Epithelial cell of esophagus (primary cell): ENCODE measurements at regions not wholly inside any gene's neighbourhood (a gene's known extent, or its start where the extent isn't known, plus 50 kb on each side); places are given as distances from the start of the nearest gene placed in this dataset.
A peak's percentile ranks its signal among the peaks of the same experiment; 100 is the strongest.

ENCODE experiments used
- DNase-seq: peaks from one replicate; pipeline ENCODE4 v3.0.0; 2010; ENCODE audit warnings: low read depth
- H3K4me3 ChIP-seq: 2 replicates; pipeline ENCODE4 v1.5.1; 2011; ENCODE audit warnings: mild to moderate bottlenecking, low read length, control low read depth
- TF ChIP-seq, protein P1 (sequence below): IDR thresholded peaks from 2 replicates; pipeline ENCODE4 v1.5.1; 2011; ENCODE audit warnings: low read depth, mild to moderate bottlenecking, low read length, control low read depth, inconsistent platforms; ENCODE audit not compliant: insufficient read depth; ENCODE audit errors: missing control alignments

DNA sequence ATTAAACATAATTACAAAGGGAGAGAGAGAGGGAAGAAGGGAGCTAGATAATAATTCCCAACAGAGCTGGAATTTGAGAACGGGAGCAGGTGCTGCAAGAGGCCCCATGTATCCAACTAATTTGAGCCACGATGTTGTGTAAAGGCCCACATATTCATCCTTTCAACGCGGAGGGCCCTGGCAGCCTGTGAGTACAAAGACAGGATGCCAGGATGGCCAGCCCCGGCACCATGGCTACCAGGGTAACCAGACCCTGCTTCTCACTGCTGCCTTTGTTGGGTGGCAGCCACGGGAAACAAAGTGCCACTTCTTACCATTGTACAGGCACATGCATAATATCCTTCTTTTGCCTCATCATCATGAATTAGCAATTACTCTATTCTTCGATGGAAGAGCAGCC is 492.0 kb upstream of the NRSN1 start:
- TF ChIP-seq, protein P1, sequence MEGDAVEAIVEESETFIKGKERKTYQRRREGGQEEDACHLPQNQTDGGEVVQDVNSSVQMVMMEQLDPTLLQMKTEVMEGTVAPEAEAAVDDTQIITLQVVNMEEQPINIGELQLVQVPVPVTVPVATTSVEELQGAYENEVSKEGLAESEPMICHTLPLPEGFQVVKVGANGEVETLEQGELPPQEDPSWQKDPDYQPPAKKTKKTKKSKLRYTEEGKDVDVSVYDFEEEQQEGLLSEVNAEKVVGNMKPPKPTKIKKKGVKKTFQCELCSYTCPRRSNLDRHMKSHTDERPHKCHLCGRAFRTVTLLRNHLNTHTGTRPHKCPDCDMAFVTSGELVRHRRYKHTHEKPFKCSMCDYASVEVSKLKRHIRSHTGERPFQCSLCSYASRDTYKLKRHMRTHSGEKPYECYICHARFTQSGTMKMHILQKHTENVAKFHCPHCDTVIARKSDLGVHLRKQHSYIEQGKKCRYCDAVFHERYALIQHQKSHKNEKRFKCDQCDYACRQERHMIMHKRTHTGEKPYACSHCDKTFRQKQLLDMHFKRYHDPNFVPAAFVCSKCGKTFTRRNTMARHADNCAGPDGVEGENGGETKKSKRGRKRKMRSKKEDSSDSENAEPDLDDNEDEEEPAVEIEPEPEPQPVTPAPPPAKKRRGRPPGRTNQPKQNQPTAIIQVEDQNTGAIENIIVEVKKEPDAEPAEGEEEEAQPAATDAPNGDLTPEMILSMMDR, result no peak
- DNase-seq, result no peak
- no peak overlapping the region for H3K4me3 ChIP-seq

DNA sequence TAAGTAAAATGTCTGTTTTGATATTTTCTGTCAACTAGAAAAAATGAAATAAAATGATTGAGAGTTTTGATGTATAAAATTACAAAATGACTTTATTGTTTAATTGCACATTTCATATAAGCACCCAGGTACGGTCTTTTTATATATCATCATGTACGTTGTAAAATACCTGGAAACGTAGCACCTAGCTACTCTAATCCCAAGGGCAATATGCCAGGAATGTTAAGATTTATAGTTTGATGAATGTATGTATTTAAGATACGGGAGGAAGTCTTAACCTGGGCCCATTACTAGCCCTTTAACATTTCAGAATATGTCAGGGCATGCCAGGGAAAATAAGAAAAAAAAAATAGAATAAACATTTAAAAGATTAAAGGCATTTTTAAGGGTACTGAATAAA is 490.9 kb upstream of the NRSN1 start:
- H3K4me3 ChIP-seq, result no peak overlapping the region
- no peak for DNase-seq
- TF ChIP-seq, protein P1, result no peak

DNA sequence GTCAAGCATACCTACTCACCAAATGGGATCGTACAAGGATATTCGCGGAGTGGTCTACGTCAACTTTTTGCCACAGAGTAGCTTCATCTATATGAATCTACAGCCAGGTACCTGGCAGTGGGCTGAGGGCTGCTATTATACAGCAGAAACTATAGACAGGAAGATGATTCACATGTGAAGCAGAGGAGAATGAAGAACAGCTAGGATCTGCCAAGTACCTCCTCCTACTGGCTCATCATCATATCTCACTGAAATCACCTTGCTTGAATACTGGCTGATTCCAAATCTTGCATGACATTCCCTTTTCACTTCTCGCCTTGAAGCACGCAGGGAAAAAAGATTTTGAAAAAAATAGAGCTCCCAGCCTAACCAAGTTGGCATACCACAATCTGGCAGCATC is 488.7 kb upstream of the NRSN1 start:
- H3K4me3 ChIP-seq, result no peak overlapping the region
- peak; percentile 63 for DNase-seq
- TF ChIP-seq, protein P1, result peak; percentile 36

DNA sequence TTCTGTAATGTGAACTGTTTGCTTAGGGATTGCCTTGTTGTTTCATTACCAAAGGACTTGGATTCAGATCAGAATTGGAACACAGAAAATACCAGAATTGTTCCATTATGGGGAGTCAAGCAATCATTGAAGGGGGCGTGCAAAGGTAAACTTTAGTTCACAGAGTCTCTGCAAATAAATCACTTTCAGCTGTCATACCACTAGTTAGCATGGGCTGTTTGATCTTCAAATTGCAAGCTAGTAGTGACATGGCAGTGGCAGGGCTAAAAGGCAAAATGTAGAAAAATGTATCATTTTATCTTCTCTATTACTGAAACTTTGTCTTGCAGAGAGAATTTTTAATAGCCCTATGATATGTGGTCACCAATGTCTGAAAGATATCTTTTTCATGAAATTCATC is 483.2 kb upstream of the NRSN1 start:
- no peak for DNase-seq
- no peak overlapping the region for H3K4me3 ChIP-seq
- TF ChIP-seq, protein P1, result no peak

DNA sequence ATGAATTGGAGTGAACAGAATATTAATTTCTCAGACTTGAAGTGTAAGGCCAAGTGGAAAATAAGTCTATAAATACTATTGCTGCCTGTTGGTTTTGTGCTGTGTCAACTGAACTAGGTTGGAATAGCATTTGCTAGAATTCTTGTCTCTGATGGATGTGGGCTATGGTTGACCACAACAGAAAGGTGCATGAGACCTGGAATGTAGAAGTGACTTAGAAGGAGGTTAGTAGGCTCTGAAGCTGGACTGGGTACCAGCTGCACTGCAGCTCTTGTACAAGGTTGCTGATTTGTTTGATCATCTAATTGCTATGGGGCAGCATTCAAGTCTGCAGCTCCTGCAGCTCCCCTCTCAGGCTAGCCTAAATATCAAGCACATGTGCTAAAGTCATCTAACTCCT is 479.0 kb upstream of the NRSN1 start:
- DNase-seq, result no peak
- no peak overlapping the region for H3K4me3 ChIP-seq
- TF ChIP-seq, protein P1, result no peak

DNA sequence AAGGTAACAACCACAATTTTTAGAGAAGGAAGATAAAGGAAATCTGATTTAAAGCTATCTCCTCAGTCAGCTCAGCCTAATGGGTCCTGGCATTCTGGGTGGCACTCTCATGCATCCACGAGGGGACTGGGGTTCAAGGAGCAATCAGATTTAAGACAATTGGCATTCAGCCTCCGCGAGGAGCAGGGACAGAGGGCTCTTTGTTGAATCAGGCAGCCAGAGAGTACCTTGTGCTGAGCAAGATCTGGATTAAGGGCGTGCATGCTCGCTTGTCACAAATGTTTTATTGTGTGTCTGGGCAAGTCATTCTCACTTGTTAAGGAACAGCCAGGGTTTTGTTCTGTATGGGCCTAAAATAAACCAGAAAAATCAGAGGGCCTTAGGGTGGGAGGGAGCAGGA is 475.3 kb upstream of the NRSN1 start:
- TF ChIP-seq, protein P1, result no peak
- no peak for DNase-seq
- H3K4me3 ChIP-seq, result no peak overlapping the region

DNA sequence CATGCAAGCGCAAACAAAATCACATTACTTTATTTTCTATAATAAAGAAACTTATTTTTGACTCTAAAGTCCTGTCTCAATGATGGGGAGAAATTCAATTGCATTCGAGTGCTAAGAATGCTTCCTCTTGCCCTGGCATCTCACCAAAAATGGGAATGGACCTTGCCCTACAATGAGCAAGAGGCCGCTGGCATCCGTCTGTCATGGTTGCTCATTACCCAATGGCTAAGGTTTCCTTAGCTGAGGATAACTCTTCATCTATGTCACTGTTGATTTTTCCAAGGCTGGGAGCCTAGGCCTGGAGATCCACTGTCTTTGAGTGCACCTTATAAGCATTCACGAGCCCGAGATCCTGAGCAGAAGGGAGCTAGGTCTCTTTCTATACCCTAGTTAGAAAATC is 471.3 kb upstream of the NRSN1 start:
- no peak overlapping the region for H3K4me3 ChIP-seq
- no peak for DNase-seq
- TF ChIP-seq, protein P1, result no peak
